ENCODE measurements at regions not wholly inside any gene's neighbourhood (a gene's known extent, or its start where the extent isn't known, plus 50 kb on each side); places are given as distances from the start of the nearest gene placed in this dataset.

DNA sequence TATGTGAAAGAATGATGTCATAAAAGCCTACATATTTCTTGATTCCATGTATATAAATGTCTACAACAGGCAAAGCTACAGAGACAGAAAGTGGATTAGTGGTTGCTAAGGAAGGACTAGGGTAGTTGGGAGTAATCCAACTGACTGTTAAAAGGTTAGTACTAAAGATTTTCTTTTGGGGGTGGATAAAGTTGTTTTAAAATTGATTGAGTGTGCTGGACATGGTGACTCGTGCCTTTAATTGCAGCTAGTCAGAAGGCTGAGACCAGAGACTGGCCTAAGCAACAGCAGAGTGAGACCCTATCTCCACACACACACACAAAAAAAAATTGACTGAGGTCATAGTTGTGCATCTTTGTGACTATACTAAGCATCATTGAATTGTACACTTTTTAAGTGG is 234.3 kb downstream of the C12orf50 start:
- DNase-seq, result no peak
- no peaks in the 10 kb centered on the region for H3K9me3 ChIP-seq
- no peak overlapping the region for H3K4me3 ChIP-seq
- H3K27me3 ChIP-seq, result no peaks in the 10 kb centered on the region
- intact Hi-C loops (cut with DNase I), result no loop called here
- no peak overlapping the region for H3K27ac ChIP-seq
- no peaks in the 10 kb centered on the region for H3K36me3 ChIP-seq
- H3K4me1 ChIP-seq, result no peaks in the 10 kb centered on the region
- TF ChIP-seq, protein P1, sequence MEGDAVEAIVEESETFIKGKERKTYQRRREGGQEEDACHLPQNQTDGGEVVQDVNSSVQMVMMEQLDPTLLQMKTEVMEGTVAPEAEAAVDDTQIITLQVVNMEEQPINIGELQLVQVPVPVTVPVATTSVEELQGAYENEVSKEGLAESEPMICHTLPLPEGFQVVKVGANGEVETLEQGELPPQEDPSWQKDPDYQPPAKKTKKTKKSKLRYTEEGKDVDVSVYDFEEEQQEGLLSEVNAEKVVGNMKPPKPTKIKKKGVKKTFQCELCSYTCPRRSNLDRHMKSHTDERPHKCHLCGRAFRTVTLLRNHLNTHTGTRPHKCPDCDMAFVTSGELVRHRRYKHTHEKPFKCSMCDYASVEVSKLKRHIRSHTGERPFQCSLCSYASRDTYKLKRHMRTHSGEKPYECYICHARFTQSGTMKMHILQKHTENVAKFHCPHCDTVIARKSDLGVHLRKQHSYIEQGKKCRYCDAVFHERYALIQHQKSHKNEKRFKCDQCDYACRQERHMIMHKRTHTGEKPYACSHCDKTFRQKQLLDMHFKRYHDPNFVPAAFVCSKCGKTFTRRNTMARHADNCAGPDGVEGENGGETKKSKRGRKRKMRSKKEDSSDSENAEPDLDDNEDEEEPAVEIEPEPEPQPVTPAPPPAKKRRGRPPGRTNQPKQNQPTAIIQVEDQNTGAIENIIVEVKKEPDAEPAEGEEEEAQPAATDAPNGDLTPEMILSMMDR (IDR thresholded peaks at IDR 0.05), result no peak
- H3K9ac ChIP-seq (ENCODE audit: low read depth in 2 of 2, low read length in 2 of 2), result no peak overlapping the region

DNA sequence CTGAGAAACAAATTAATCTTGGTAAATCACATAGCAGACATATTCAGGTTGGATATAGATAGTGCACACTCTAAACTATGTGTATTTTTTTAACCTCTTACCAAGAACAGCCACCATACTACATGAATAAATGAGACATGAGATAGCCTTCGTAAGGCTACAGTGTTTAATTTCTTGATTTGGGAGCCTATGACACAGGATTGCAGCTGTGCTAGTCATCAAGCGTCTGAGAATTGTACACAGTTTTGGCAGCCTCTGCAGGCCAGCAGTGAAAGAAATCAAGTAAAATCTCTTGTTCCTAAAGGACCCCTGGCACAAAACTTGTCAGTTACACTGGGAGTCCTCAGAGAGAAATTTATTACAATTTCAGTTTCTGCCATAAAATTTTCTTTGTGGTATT is 236.1 kb downstream of the C12orf50 start:
- no peak for DNase-seq
- Histone ChIP-seq H3K4me1 (no peaks in the 10 kb centered on the region), H3K4me3 (no peak overlapping the region), H3K27ac (no peak overlapping the region), H3K36me3 (no peaks in the 10 kb centered on the region), H3K9ac (ENCODE audit: low read depth in 2 of 2, low read length in 2 of 2) (no peak overlapping the region), H3K9me3 (no peaks in the 10 kb centered on the region), H3K27me3 (no peaks in the 10 kb centered on the region)
- intact Hi-C loops (cut with DNase I), result no loop called here
- TF ChIP-seq, protein P1 (IDR thresholded peaks at IDR 0.05), result no peak

GRCh38 chr12:87784350-87784749 is 244.9 kb downstream of the C12orf50 start:
- Histone ChIP-seq H3K27ac (no peak overlapping the region), H3K4me3 (no peak overlapping the region), H3K9me3 (no peaks in the 10 kb centered on the region), H3K4me1 (no peaks in the 10 kb centered on the region), H3K27me3 (no peaks in the 10 kb centered on the region), H3K36me3 (no peaks in the 10 kb centered on the region), H3K9ac (ENCODE audit: low read depth in 2 of 2, low read length in 2 of 2) (no peak overlapping the region)
- intact Hi-C loops (cut with DNase I), result no loop called here
- TF ChIP-seq, protein P1 (IDR thresholded peaks at IDR 0.05), result no peak
- DNase-seq, result no peak

DNA sequence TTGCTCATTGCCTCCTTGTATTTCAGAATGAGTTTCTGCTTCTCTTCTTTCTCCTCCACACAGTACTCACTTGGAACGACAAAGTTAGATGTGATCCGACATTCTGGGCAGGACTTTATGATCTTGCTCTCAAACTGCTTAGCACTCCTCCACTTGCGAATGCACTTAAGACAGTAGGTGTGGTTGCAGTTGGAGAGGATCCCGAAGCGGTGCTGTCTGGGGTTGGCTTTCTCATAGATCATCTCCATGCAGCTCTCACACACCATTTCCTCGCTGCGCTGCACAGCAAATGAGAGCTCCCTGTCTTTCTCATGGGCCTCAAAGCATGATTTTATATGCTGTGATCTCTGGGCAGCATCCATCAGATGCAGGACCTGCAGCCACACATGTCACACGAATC is 245.7 kb downstream of the C12orf50 start:
- Histone ChIP-seq H3K9ac (ENCODE audit: low read depth in 2 of 2, low read length in 2 of 2) (no peak overlapping the region), H3K36me3 (no peaks in the 10 kb centered on the region), H3K27ac (no peak overlapping the region), H3K4me3 (no peak overlapping the region), H3K4me1 (no peaks in the 10 kb centered on the region), H3K9me3 (no peaks in the 10 kb centered on the region), H3K27me3 (no peaks in the 10 kb centered on the region)
- TF ChIP-seq, protein P1 (IDR thresholded peaks at IDR 0.05), result no peak
- intact Hi-C loops (cut with DNase I), result no loop called here
- no peak for DNase-seq

GRCh38 chr12:87782838-87783237 is 246.4 kb downstream of the C12orf50 start:
- Histone ChIP-seq H3K27me3 (no peaks in the 10 kb centered on the region), H3K4me1 (no peaks in the 10 kb centered on the region), H3K27ac (no peak overlapping the region), H3K9me3 (no peaks in the 10 kb centered on the region), H3K36me3 (no peaks in the 10 kb centered on the region), H3K9ac (ENCODE audit: low read depth in 2 of 2, low read length in 2 of 2) (no peak overlapping the region), H3K4me3 (no peak overlapping the region)
- no peak for DNase-seq
- TF ChIP-seq, protein P1 (IDR thresholded peaks at IDR 0.05), result no peak
- intact Hi-C loops (cut with DNase I), result no loop called here
